ENCODE measurements at regions not wholly inside any gene's neighbourhood (a gene's known extent, or its start where the extent isn't known, plus 50 kb on each side); places are given as distances from the start of the nearest gene placed in this dataset.
A peak's percentile ranks its signal among the peaks of the same experiment; 100 is the strongest.

DNA sequence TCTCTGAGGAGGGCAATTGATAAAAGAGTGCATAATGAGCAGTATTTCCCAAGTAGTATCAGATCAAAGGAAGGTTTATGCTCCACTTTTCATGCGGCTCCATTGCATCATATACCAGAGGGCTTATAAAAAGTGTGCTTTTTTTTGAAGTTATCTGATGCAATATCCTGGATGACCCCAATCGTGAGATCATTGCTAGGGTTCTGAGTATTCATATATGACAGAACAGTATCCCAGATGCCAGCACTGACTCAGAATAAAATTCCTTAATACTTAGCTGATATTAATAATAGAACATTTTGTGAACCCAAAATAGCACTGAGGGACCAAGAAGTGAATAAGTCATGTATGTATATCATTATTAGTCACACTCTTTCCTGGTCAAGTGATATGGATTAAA lies 945.5 kb upstream of the AGA start:
- CTCF ChIA-PET = no interaction called here
- no TSS peak for BruUV-seq (replicated peaks)
- Histone ChIP-seq H2AFZ (ENCODE audit: low read depth, low read length, poor library complexity, severe bottlenecking) (no peak overlapping the region), H3K9me3 (ENCODE audit: control insufficient read depth in 1 of 2, insufficient read depth in 1 of 2, low read depth in 1 of 2, low read length in 2 of 2) (no peaks in the 10 kb centered on the region), H3K4me1 (ENCODE audit: control insufficient read depth in 1 of 2, insufficient read depth in 2 of 2, low read length in 2 of 2) (no peaks in the 10 kb centered on the region), H3K27ac (ENCODE audit: low read depth, low read length) (no peak overlapping the region), H3K27me3 (ENCODE audit: insufficient read depth, low read length) (no peaks in the 10 kb centered on the region), H3K9me2 (ENCODE audit: insufficient read depth) (no peaks in the 10 kb centered on the region), H3K9ac (ENCODE audit: low read length) (no peak overlapping the region), H3K79me2 (ENCODE audit: insufficient read depth, low read length) (no peaks in the 10 kb centered on the region), H4K20me1 (ENCODE audit: insufficient read depth) (no peaks in the 10 kb centered on the region), H3K4me2 (ENCODE audit: low read length) (no peak overlapping the region), H3K4me3 (replicated peaks in 1 of 2; ENCODE audit: low read depth in 1 of 2, low read length in 2 of 2) (no peak overlapping the region), H3K36me3 (ENCODE audit: control insufficient read depth in 1 of 2, insufficient read depth in 2 of 2, low read length in 2 of 2) (no peaks in the 10 kb centered on the region)
- POLR2A ChIA-PET = no interaction called here
- DNase-seq (ENCODE audit: low read depth, low spot score) (no peak), ATAC-seq (no peak)
- intact Hi-C loops (cut with micrococcal nuclease) = no loop called here
- RAD21 ChIA-PET (ENCODE audit: low non-redundant PET in 1 of 2, low total read pairs in 2 of 2, uncharacterized antibody in 2 of 2, unreplicated experiment in 2 of 2) = no interaction called here
- peak; percentile 12 for TF ChIP-seq TCF7L2 (IDR thresholded peaks at IDR 0.05; ENCODE audit: borderline replicate concordance, extremely low read depth, insufficient read depth, insufficient read length)
- no peak for TF ChIP-seq EZH2phosphoT487 (IDR thresholded peaks at IDR 0.05; ENCODE audit: borderline replicate concordance)

DNA sequence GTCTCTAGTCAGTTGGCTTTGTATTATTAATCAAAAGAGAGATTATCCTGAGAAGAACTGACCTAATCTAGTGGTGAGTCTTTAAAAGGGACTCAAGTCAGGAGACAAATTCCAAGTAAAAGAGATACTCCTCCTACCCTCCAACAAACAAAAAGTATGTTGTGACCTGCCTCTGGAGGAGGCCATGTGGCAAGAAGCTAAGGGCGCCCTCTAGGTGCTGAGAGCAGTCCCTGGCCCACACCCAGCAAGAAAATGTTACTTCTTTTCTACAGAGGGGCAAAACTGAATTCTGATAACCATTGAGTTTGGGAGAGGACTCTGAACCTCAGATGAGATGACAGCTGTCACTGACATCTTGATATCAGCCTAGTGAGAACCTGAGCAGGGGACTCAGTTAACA lies 953.6 kb upstream of the AGA start:
- Histone ChIP-seq H4K20me1 (ENCODE audit: insufficient read depth) (no peaks in the 10 kb centered on the region), H3K36me3 (ENCODE audit: control insufficient read depth in 1 of 2, insufficient read depth in 2 of 2, low read length in 2 of 2) (no peaks in the 10 kb centered on the region), H3K9me3 (ENCODE audit: control insufficient read depth in 1 of 2, insufficient read depth in 1 of 2, low read depth in 1 of 2, low read length in 2 of 2) (no peaks in the 10 kb centered on the region), H3K79me2 (ENCODE audit: insufficient read depth, low read length) (no peaks in the 10 kb centered on the region), H3K9me2 (ENCODE audit: insufficient read depth) (no peaks in the 10 kb centered on the region), H3K4me1 (ENCODE audit: control insufficient read depth in 1 of 2, insufficient read depth in 2 of 2, low read length in 2 of 2) (no peaks in the 10 kb centered on the region), H2AFZ (ENCODE audit: low read depth, low read length, poor library complexity, severe bottlenecking) (peak overlapping the region; percentile 8), H3K9ac (ENCODE audit: low read length) (no peak overlapping the region), H3K4me3 (replicated peaks in 1 of 2; ENCODE audit: low read depth in 1 of 2, low read length in 2 of 2) (no peak overlapping the region), H3K4me2 (ENCODE audit: low read length) (no peak overlapping the region), H3K27ac (ENCODE audit: low read depth, low read length) (no peak overlapping the region), H3K27me3 (ENCODE audit: insufficient read depth, low read length) (no peaks in the 10 kb centered on the region)
- CTCF ChIA-PET = no interaction called here
- no peak for DNase-seq (ENCODE audit: low read depth, low spot score)
- peak; percentile 38; the same call in 1 of the 2 replicates for ATAC-seq
- intact Hi-C loops (cut with micrococcal nuclease) = no loop called here
- no TSS peak for BruUV-seq (replicated peaks)
- TF ChIP-seq, protein P1, sequence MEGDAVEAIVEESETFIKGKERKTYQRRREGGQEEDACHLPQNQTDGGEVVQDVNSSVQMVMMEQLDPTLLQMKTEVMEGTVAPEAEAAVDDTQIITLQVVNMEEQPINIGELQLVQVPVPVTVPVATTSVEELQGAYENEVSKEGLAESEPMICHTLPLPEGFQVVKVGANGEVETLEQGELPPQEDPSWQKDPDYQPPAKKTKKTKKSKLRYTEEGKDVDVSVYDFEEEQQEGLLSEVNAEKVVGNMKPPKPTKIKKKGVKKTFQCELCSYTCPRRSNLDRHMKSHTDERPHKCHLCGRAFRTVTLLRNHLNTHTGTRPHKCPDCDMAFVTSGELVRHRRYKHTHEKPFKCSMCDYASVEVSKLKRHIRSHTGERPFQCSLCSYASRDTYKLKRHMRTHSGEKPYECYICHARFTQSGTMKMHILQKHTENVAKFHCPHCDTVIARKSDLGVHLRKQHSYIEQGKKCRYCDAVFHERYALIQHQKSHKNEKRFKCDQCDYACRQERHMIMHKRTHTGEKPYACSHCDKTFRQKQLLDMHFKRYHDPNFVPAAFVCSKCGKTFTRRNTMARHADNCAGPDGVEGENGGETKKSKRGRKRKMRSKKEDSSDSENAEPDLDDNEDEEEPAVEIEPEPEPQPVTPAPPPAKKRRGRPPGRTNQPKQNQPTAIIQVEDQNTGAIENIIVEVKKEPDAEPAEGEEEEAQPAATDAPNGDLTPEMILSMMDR (IDR thresholded peaks at IDR 0.05 in 2 of 3, conservative IDR thresholded peaks at IDR 0.05 in 1 of 3; ENCODE audit: borderline replicate concordance in 1 of 3, insufficient read depth in 1 of 3, low read depth in 2 of 3, low read length in 2 of 3) = peak in 2 of 3 experiments; percentile 29 to 32; a peak in 3 of 6 replicates
- TF ChIP-seq RAD21 (IDR thresholded peaks at IDR 0.05; ENCODE audit: low read depth) = peak; percentile 23; the same call in 1 of the 2 replicates
- no peak for TF ChIP-seq ELF1 (IDR thresholded peaks at IDR 0.05; ENCODE audit: borderline replicate concordance, low read depth)
- TF ChIP-seq SRF (IDR thresholded peaks at IDR 0.05; ENCODE audit: low read depth) = no peak
- TF ChIP-seq MAX (IDR thresholded peaks at IDR 0.05) = no peak
- RAD21 ChIA-PET (ENCODE audit: low non-redundant PET in 1 of 2, low total read pairs in 2 of 2, uncharacterized antibody in 2 of 2, unreplicated experiment in 2 of 2) = no interaction called here
- POLR2A ChIA-PET = no interaction called here

Data from HCT116 (cell line).